ENCODE measurements at regions not wholly inside any gene's neighbourhood (a gene's known extent, or its start where the extent isn't known, plus 50 kb on each side); places are given as distances from the start of the nearest gene placed in this dataset.

DNA sequence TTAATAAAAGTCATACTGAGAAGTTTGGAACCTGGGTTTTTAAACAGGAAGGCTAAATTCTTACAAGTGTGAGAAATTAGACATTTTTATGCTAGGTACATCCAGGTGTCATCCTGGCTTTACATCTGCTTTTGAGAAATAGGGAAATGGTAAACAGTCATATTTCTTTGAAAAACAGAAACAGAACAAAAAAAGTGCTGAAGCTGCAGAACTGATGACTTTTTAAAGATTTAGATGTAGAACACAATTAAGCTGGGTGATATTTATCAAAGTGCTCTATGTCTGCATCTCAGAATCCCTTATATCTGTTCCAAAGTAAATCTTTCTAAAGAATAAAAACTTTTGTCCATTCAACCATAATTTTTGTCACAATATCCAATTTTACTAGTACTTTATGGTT is 282.9 kb upstream of the ATXN7L3B start:
- TF ChIP-seq, protein P1, sequence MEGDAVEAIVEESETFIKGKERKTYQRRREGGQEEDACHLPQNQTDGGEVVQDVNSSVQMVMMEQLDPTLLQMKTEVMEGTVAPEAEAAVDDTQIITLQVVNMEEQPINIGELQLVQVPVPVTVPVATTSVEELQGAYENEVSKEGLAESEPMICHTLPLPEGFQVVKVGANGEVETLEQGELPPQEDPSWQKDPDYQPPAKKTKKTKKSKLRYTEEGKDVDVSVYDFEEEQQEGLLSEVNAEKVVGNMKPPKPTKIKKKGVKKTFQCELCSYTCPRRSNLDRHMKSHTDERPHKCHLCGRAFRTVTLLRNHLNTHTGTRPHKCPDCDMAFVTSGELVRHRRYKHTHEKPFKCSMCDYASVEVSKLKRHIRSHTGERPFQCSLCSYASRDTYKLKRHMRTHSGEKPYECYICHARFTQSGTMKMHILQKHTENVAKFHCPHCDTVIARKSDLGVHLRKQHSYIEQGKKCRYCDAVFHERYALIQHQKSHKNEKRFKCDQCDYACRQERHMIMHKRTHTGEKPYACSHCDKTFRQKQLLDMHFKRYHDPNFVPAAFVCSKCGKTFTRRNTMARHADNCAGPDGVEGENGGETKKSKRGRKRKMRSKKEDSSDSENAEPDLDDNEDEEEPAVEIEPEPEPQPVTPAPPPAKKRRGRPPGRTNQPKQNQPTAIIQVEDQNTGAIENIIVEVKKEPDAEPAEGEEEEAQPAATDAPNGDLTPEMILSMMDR (IDR thresholded peaks at IDR 0.05) = no peak
- no peak for TF ChIP-seq POLR2A (IDR thresholded peaks at IDR 0.05)
